ENCODE measurements at regions not wholly inside any gene's neighbourhood (a gene's known extent, or its start where the extent isn't known, plus 50 kb on each side); places are given as distances from the start of the nearest gene placed in this dataset.
"Not testable (repeated sequence)": the region's sequence is repeated elsewhere in the genome, so short reads cannot be mapped to it uniquely, and the experiment has no call there.

DNA sequence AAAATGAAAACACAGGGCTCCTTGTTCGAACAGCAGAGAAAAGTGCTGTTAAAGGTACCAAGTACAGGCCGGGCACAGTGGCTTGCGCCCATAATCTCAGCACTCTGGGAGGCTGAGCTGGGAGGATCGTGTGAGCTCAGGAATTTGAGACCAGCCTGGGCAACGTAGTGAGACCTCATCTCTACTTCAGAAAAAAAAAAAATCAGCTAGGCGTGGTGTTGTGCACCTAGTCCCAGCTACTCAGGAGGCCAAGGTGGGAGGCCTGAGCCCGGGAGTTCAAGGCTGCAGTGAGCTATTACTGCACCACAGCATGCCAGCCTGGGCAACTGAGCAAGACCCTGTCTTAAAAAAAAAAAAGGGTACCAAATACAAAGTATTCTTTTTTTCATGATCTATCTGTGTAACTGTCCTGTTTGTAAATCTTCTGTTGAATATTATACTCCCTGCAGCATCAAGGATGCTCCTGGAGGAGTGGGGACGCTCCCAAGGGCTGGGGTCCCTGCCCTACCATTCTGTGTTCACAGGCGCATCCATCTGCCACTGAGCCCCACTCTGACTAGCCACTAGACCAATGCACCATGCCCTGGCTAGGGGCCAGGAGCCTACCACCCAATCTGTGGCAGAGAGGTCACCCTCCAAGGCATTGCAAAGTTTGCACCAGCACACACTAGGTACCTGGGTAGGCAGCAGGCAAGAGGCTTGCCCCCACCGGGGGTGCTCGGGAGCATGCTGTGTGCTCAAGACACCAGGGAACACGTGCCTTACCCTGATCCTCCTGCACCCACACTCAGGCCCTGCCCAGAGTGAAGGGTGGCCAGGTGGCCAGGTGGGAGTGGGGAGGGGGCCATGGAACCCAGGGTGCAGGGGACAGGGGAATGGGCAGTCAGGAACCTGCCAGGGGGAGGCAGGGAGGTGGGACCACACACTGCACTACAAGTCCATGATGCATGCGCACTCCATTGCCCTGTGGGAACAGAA, 67.3 kb upstream of the KMT2C start:
- Mint-ChIP-seq H3K4me1 (peaks cover 0 to 2% (median 0%) of the 10 kb centered on the region in 4 donors), H3K9me3 (no peaks in the 10 kb centered on the region), H3K4me3 (no peak overlapping the region), H3K27me3 (no peaks in the 10 kb centered on the region), H3K36me3 (no peaks in the 10 kb centered on the region), H3K27ac (no peak overlapping the region)
- CTCF ChIA-PET (ENCODE audit: partially characterized antibody), result no interaction called here
- no peak for DNase-seq
- Histone ChIP-seq H3K4me3 (ENCODE audit: low read length in 2 of 2) (no peak overlapping the region), H3K27me3 (ENCODE audit: insufficient read depth, low read length) (no peaks in the 10 kb centered on the region), H3K27ac (ENCODE audit: low read depth, low read length) (no peak overlapping the region), H3K9me3 (ENCODE audit: control insufficient read depth in 1 of 2, low read length in 2 of 2) (no peaks in the 10 kb centered on the region), H3K36me3 (ENCODE audit: insufficient read depth, low read length) (no peaks in the 10 kb centered on the region), H3K4me1 (ENCODE audit: insufficient read depth, low read length) (no peaks in the 10 kb centered on the region)
- intact Hi-C loops (cut with micrococcal nuclease), result no loop called here
- POLR2A ChIA-PET (ENCODE audit: partially characterized antibody), result no interaction called here

DNA sequence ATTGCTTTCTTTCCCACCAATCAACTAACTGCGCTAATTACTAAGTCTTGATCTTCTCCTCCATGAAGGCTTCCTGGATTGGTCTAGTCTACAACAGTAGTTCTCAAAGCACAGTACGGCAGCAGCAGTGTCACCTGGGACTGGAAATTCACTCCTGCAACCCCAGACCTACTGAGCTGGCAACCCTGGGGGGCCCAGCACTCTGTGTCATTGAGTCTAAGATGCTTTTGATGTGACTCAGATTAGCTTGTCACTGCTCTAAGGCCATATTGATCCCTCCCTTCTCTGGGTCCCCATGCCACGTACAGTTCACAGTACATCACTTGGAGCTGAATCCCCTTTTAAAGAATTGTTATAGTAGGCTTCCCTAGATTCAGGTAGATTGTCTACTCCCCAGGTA, 65.7 kb upstream of the KMT2C start:
- Mint-ChIP-seq H3K27ac (no peak overlapping the region), H3K36me3 (no peaks in the 10 kb centered on the region), H3K27me3 (no peaks in the 10 kb centered on the region), H3K4me3 (no peak overlapping the region), H3K4me1 (no peaks in the 10 kb centered on the region), H3K9me3 (no peaks in the 10 kb centered on the region)
- ChIA-PET POLR2A (ENCODE audit: partially characterized antibody) (no interaction called here), CTCF (ENCODE audit: partially characterized antibody) (no interaction called here)
- no peak for DNase-seq
- intact Hi-C loops (cut with micrococcal nuclease), result no loop called here
- H3K4me3 ChIP-seq (ENCODE audit: low read length in 2 of 2), result no peak overlapping the region
- H3K27me3 ChIP-seq (ENCODE audit: insufficient read depth, low read length), result no peaks in the 10 kb centered on the region
- no peaks in the 10 kb centered on the region for H3K36me3 ChIP-seq (ENCODE audit: insufficient read depth, low read length)
- no peak overlapping the region for H3K27ac ChIP-seq (ENCODE audit: low read depth, low read length)
- H3K4me1 ChIP-seq (ENCODE audit: insufficient read depth, low read length), result no peaks in the 10 kb centered on the region
- no peaks in the 10 kb centered on the region for H3K9me3 ChIP-seq (ENCODE audit: control insufficient read depth in 1 of 2, low read length in 2 of 2)

DNA sequence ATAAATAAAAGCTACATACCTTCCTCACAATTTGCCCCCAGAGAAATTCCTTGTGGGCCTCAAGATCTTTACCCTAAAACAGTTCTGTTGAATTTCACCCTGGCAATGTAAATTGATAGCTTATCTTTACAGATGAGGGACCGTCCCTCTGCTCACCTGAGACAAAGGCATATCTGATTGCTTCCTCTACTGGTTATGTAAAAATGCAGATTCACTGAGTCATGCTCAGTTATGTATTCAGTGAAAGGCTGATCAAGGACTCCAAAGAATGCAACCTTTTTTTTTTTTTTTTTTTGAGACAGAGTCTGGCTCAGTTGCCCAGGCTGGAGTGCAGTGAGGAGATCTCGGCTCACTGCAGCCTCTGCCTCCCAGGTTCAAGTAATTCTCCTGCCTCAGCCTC, 64.2 kb upstream of the KMT2C start:
- CTCF ChIA-PET (ENCODE audit: partially characterized antibody); H3K27ac Mint-ChIP-seq; H3K27me3 Mint-ChIP-seq; H3K9me3 ChIP-seq (ENCODE audit: control insufficient read depth in 1 of 2, low read length in 2 of 2); DNase-seq; H3K4me3 Mint-ChIP-seq; H3K4me1 Mint-ChIP-seq; H3K9me3 Mint-ChIP-seq; H3K36me3 ChIP-seq (ENCODE audit: insufficient read depth, low read length); POLR2A ChIA-PET (ENCODE audit: partially characterized antibody); H3K27me3 ChIP-seq (ENCODE audit: insufficient read depth, low read length); H3K36me3 Mint-ChIP-seq; H3K27ac ChIP-seq (ENCODE audit: low read depth, low read length); H3K4me3 ChIP-seq (ENCODE audit: low read length in 2 of 2); intact Hi-C loops (cut with micrococcal nuclease); H3K4me1 ChIP-seq (ENCODE audit: insufficient read depth, low read length): not testable (repeated sequence)

DNA sequence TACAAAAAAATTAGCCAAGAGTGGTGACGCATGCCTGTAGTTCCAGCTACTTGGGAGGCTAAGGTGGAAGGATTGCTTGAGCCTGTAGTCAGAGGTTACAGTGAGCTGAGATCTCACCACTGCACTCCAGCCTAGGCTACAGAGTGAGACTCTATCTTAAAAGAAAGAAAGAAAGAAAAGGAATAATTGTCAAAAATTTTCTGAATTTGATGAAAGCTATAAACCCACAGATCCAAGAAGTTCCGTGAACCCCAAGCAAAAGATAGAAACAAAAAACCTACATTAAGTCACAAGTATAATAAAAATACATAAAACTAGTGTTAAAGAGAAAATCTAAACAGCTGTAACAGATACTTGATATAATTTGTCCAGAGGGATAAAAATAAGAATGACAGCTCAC, 60.1 kb upstream of the KMT2C start:
- Mint-ChIP-seq H3K27me3 (no peaks in the 10 kb centered on the region), H3K36me3 (no peaks in the 10 kb centered on the region), H3K4me3 (no peak overlapping the region), H3K27ac (no peak overlapping the region), H3K4me1 (no peaks in the 10 kb centered on the region), H3K9me3 (peaks cover 0 to 4% (median 0%) of the 10 kb centered on the region in 8 donors)
- Histone ChIP-seq H3K9me3 (ENCODE audit: control insufficient read depth in 1 of 2, low read length in 2 of 2) (no peaks in the 10 kb centered on the region), H3K36me3 (ENCODE audit: insufficient read depth, low read length) (no peaks in the 10 kb centered on the region), H3K27ac (ENCODE audit: low read depth, low read length) (no peak overlapping the region), H3K27me3 (ENCODE audit: insufficient read depth, low read length) (no peaks in the 10 kb centered on the region), H3K4me1 (ENCODE audit: insufficient read depth, low read length) (no peaks in the 10 kb centered on the region), H3K4me3 (ENCODE audit: low read length in 2 of 2) (no peak overlapping the region)
- POLR2A ChIA-PET (ENCODE audit: partially characterized antibody), result no interaction called here
- CTCF ChIA-PET (ENCODE audit: partially characterized antibody), result interaction anchor here (1.4 kb wide), 1 partner anchor 9 kb away, joined by 3 read pairs; no protein-coding TSS in a partner anchor
- intact Hi-C loops (cut with micrococcal nuclease), result no loop called here
- no peak for DNase-seq

DNA sequence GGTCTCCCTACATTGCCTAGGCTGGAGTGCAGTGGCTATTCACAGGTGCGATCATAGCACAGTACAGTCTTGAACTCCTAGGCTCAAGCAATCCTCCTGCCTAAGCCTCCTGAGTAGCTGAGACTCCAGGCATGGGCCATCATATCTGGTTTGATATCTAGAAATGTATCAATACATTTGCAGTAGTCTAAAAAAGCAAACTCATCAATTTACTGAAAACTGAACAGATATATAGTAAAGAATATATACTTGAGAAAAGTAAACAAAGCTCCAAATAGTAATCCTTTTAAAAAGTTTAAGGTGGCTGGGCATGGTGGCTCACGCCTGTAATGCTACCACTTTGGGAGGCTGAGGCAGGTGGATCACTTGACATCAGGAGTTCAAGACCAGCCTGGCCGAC, 57.1 kb upstream of the KMT2C start:
- intact Hi-C loops (cut with micrococcal nuclease), result no loop called here
- no peaks in the 10 kb centered on the region for H3K27me3 ChIP-seq (ENCODE audit: insufficient read depth, low read length)
- Mint-ChIP-seq H3K4me3 (no peak overlapping the region), H3K36me3 (no peaks in the 10 kb centered on the region), H3K27ac (no peak overlapping the region), H3K4me1 (no peaks in the 10 kb centered on the region), H3K9me3 (peaks cover 0 to 4% (median 0%) of the 10 kb centered on the region in 8 donors), H3K27me3 (peaks cover 0 to 2% of the 10 kb centered on the region in 2 donors)
- CTCF ChIA-PET (ENCODE audit: partially characterized antibody), result no interaction called here
- H3K4me3 ChIP-seq (ENCODE audit: low read length in 2 of 2), result no peak overlapping the region
- H3K27ac ChIP-seq (ENCODE audit: low read depth, low read length), result no peak overlapping the region
- no peaks in the 10 kb centered on the region for H3K4me1 ChIP-seq (ENCODE audit: insufficient read depth, low read length)
- POLR2A ChIA-PET (ENCODE audit: partially characterized antibody), result no interaction called here
- no peak for DNase-seq
- H3K9me3 ChIP-seq (ENCODE audit: control insufficient read depth in 1 of 2, low read length in 2 of 2), result no peaks in the 10 kb centered on the region
- H3K36me3 ChIP-seq (ENCODE audit: insufficient read depth, low read length), result no peaks in the 10 kb centered on the region

DNA sequence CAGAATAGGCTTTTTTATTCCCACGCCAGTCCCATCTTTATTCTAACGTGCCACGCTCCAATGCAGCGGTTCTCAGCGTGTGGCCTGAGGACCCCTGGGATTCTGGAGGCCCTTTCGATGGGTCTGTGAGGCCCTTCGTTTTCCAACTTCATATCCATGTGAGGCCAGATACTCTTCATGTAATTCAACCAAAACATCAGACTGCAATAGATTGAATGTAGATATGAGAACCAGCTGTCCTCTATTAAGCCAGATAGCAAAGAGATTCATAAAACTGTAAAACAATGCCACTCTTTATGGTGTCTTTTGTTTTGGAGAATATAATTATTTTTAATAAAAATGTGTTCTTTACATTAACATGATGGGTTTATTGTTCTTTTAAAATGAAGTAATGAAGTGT, 53.2 kb upstream of the KMT2C start:
- Mint-ChIP-seq H3K4me3 (no peak overlapping the region), H3K36me3 (no peaks in the 10 kb centered on the region), H3K27me3 (peaks cover 0 to 2% of the 10 kb centered on the region in 2 donors), H3K9me3 (no peaks in the 10 kb centered on the region), H3K4me1 (no peaks in the 10 kb centered on the region), H3K27ac (no peak overlapping the region)
- Histone ChIP-seq H3K4me3 (ENCODE audit: low read length in 2 of 2) (no peak overlapping the region), H3K9me3 (ENCODE audit: control insufficient read depth in 1 of 2, low read length in 2 of 2) (no peaks in the 10 kb centered on the region), H3K27me3 (ENCODE audit: insufficient read depth, low read length) (no peaks in the 10 kb centered on the region), H3K27ac (ENCODE audit: low read depth, low read length) (no peak overlapping the region), H3K36me3 (ENCODE audit: insufficient read depth, low read length) (no peaks in the 10 kb centered on the region), H3K4me1 (ENCODE audit: insufficient read depth, low read length) (no peaks in the 10 kb centered on the region)
- ChIA-PET POLR2A (ENCODE audit: partially characterized antibody) (no interaction called here), CTCF (ENCODE audit: partially characterized antibody) (no interaction called here)
- intact Hi-C loops (cut with micrococcal nuclease), result no loop called here
- no peak for DNase-seq

DNA sequence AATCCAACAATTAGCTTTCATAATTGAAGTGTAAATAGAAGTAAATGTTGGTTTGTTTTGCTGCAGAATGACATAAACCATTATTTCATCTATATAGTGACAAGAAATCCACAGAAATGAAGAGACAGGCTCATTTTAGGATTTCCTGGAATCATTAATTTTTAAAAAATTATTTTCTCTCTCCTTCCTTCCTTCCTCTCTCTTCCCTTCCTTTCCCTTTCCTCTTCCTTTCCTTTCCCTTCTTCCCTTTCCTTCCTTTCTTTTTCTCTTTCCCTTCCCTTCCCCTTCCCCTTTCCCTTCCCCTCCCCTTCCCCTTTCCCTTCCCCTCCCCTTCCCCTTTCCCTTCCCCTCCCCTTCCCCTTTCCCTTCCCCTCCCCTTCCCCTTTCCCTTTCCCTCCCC, 51.2 kb upstream of the KMT2C start:
- no peaks in the 10 kb centered on the region for H3K4me1 ChIP-seq (ENCODE audit: insufficient read depth, low read length)
- Mint-ChIP-seq H3K36me3 (no peaks in the 10 kb centered on the region), H3K4me3 (no peak overlapping the region), H3K4me1 (no peaks in the 10 kb centered on the region), H3K9me3 (no peaks in the 10 kb centered on the region), H3K27ac (no peak overlapping the region), H3K27me3 (peaks cover 0 to 2% of the 10 kb centered on the region in 2 donors)
- CTCF ChIA-PET (ENCODE audit: partially characterized antibody), result no interaction called here
- no peak for DNase-seq
- no peaks in the 10 kb centered on the region for H3K27me3 ChIP-seq (ENCODE audit: insufficient read depth, low read length)
- H3K36me3 ChIP-seq (ENCODE audit: insufficient read depth, low read length), result no peaks in the 10 kb centered on the region
- no peaks in the 10 kb centered on the region for H3K9me3 ChIP-seq (ENCODE audit: control insufficient read depth in 1 of 2, low read length in 2 of 2)
- no peak overlapping the region for H3K27ac ChIP-seq (ENCODE audit: low read depth, low read length)
- H3K4me3 ChIP-seq (ENCODE audit: low read length in 2 of 2), result no peak overlapping the region
- intact Hi-C loops (cut with micrococcal nuclease), result no loop called here
- POLR2A ChIA-PET (ENCODE audit: partially characterized antibody), result no interaction called here
